Ishikawa (cell line): ENCODE measurements at regions not wholly inside any gene's neighbourhood (a gene's known extent, or its start where the extent isn't known, plus 50 kb on each side); places are given as distances from the start of the nearest gene placed in this dataset.

Source experiments
- CEBPB ChIP-seq: IDR thresholded peaks from 2 replicates; pipeline ENCODE4 v1.6.1; 2012
- CREB1 ChIP-seq: IDR thresholded peaks from 2 replicates; pipeline ENCODE4 v1.6.1; 2012; ENCODE audit warnings: low read depth
- EGR1 ChIP-seq: IDR thresholded peaks from 2 replicates; pipeline ENCODE4 v1.6.1; 2012
- EP300 ChIP-seq: IDR thresholded peaks from 2 replicates; pipeline ENCODE4 v1.6.1; 2012; ENCODE audit warnings: borderline replicate concordance
- FOXM1 ChIP-seq: IDR thresholded peaks from 2 replicates; pipeline ENCODE4 v1.6.1; 2012; ENCODE audit warnings: low read depth, borderline replicate concordance
- MAX ChIP-seq: IDR thresholded peaks from 2 replicates; pipeline ENCODE4 v1.6.1; 2012
- NFIC ChIP-seq: IDR thresholded peaks from 2 replicates; pipeline ENCODE4 v1.6.1; 2012
- RAD21 ChIP-seq: IDR thresholded peaks from 2 replicates; pipeline ENCODE4 v1.6.1; 2012; ENCODE audit warnings: low read depth
- REST ChIP-seq: IDR thresholded peaks from 2 replicates; pipeline ENCODE4 v1.6.1; 2012; ENCODE audit warnings: low read depth, mild to moderate bottlenecking
- TAF1 ChIP-seq: IDR thresholded peaks from 2 replicates; pipeline ENCODE4 v1.6.1; 2012; ENCODE audit warnings: low read depth, mild to moderate bottlenecking
- TCF12 ChIP-seq: IDR thresholded peaks from 2 replicates; pipeline ENCODE4 v1.6.1; 2012; ENCODE audit warnings: low read depth
- TEAD4 ChIP-seq: IDR thresholded peaks from 2 replicates; pipeline ENCODE4 v1.6.1; 2012
- USF1 ChIP-seq: IDR thresholded peaks from 2 replicates; pipeline ENCODE4 v1.6.1; 2012
- YY1 ChIP-seq: IDR thresholded peaks from 2 replicates; pipeline ENCODE4 v1.6.1; 2012; ENCODE audit warnings: low read depth
- ZBTB7A ChIP-seq: IDR thresholded peaks from 2 replicates; pipeline ENCODE4 v1.6.1; 2012; ENCODE audit warnings: low read depth

GRCh38 chr4:108432418-108432817, 188.0 kb upstream of the RPL34 start:
- no peak for TF ChIP-seq RAD21
- no peak for TF ChIP-seq EP300
- no peak for TF ChIP-seq CEBPB
- TF ChIP-seq ZBTB7A: no peak
- no peak for TF ChIP-seq EGR1
- no peak for TF ChIP-seq MAX
- no peak for TF ChIP-seq NFIC
- TF ChIP-seq TEAD4: no peak
- no peak for TF ChIP-seq FOXM1
- no peak for TF ChIP-seq TAF1

- no peak for TF ChIP-seq TCF12
- no peak for TF ChIP-seq CREB1
- no peak for TF ChIP-seq MAX
- TF ChIP-seq RAD21: no peak
Observed at GRCh38 chr4:108431986-108432385, 188.4 kb upstream of the RPL34 start.

GRCh38 chr4:108430921-108431320, 189.5 kb upstream of the RPL34 start:
- no peak for TF ChIP-seq REST
- TF ChIP-seq ZBTB7A: no peak
- no peak for TF ChIP-seq TAF1
- no peak for TF ChIP-seq CREB1
- no peak for TF ChIP-seq FOXM1
- TF ChIP-seq EP300: no peak
- no peak for TF ChIP-seq EGR1
- no peak for TF ChIP-seq CEBPB
- no peak for TF ChIP-seq RAD21
- TF ChIP-seq NFIC: no peak
- no peak for TF ChIP-seq MAX
- no peak for TF ChIP-seq TEAD4
- TF ChIP-seq TCF12: no peak
- no peak for TF ChIP-seq USF1
- no peak for TF ChIP-seq YY1

- no peak for TF ChIP-seq EGR1
- TF ChIP-seq FOXM1: no peak
- TF ChIP-seq TCF12: no peak
- no peak for TF ChIP-seq CREB1
- no peak for TF ChIP-seq TAF1
- no peak for TF ChIP-seq YY1
- no peak for TF ChIP-seq EP300
- no peak for TF ChIP-seq USF1
- no peak for TF ChIP-seq TEAD4
Observed at GRCh38 chr4:108429662-108430061, 190.7 kb upstream of the RPL34 start.

- TF ChIP-seq TAF1: no peak
- TF ChIP-seq TEAD4: no peak
Observed at GRCh38 chr4:108428923-108429322, 191.5 kb upstream of the RPL34 start.

- TF ChIP-seq MAX: no peak
Observed at GRCh38 chr4:108427946-108428485, 192.4 kb upstream of the RPL34 start.

GRCh38 chr4:108426493-108426892, 193.9 kb upstream of the RPL34 start:
- no peak for TF ChIP-seq EGR1
- no peak for TF ChIP-seq MAX
- TF ChIP-seq FOXM1: no peak
- no peak for TF ChIP-seq YY1

- no peak for TF ChIP-seq EP300
- no peak for TF ChIP-seq CREB1
- no peak for TF ChIP-seq NFIC
- no peak for TF ChIP-seq CEBPB
- no peak for TF ChIP-seq RAD21
- no peak for TF ChIP-seq TEAD4
- no peak for TF ChIP-seq TCF12
Observed at GRCh38 chr4:108425988-108426387, 194.4 kb upstream of the RPL34 start.

GRCh38 chr4:108417923-108418322, 202.5 kb upstream of the RPL34 start:
- TF ChIP-seq CREB1 (no peak), YY1 (no peak), REST (no peak), TAF1 (no peak), EP300 (no peak), USF1 (no peak), EGR1 (no peak), FOXM1 (no peak), TEAD4 (no peak), ZBTB7A (no peak), MAX (no peak), CEBPB (no peak)
